OCI-LY7 (cell line): ENCODE measurements at regions not wholly inside any gene's neighbourhood (a gene's known extent, or its start where the extent isn't known, plus 50 kb on each side); places are given as distances from the start of the nearest gene placed in this dataset.

ENCODE experiments used
- CTCF ChIP-seq: fragments of 200-600 bp; sonication (generic); conservative IDR thresholded peaks from 2 replicates; pipeline ENCODE4 v1.5.1; 2014; ENCODE audit warnings: mild to moderate bottlenecking, antibody characterized with exemption, low read length, moderate library complexity, mixed read lengths
- EZH2phosphoT487 ChIP-seq: fragments of 200-600 bp; sonication (generic); IDR thresholded peaks from 2 replicates; pipeline ENCODE4 v1.6.1; 2018; ENCODE audit warnings: low read depth, borderline replicate concordance, mild to moderate bottlenecking, mixed run types, antibody characterized with exemption, low read length, moderate library complexity, mixed read lengths

- no peak for TF ChIP-seq CTCF
- TF ChIP-seq EZH2phosphoT487 = no peak
Observed at GRCh38 chr18:28890791-28891190, 713.9 kb upstream of the CDH2 start.
